CD8-positive, alpha-beta memory T cell (primary cell): ENCODE measurements at regions not wholly inside any gene's neighbourhood (a gene's known extent, or its start where the extent isn't known, plus 50 kb on each side); places are given as distances from the start of the nearest gene placed in this dataset.

Experiments used
- CTCF ChIA-PET: fragments of 350-600 bp; sonication (Branson Sonifier 250); formaldehyde crosslinking; loops from one replicate; lab custom pipeline; 2021; ENCODE audit warnings: antibody characterized with exemption; lab: Charles Lee
- POLR2A ChIA-PET: fragments of 350-600 bp; sonication (Branson Sonifier 250); formaldehyde crosslinking; loops from one replicate; lab custom pipeline; 2021; ENCODE audit warnings: antibody characterized with exemption; lab: Charles Lee
- DNase-seq, 5 donors: peaks; one replicate each; pipeline versions ENCODE4 v3.0.0 to v3.0.0-alpha.2; 2020 to 2022; ENCODE audit warnings: mixed read lengths in 1 of 5
- H3K27ac ChIP-seq: one replicate; pipeline ENCODE4 v1.7.0; 2013; ENCODE audit warnings: low read depth, mild to moderate bottlenecking, low read length, moderate library complexity
- H3K27me3 ChIP-seq: 2 replicates; pipeline ENCODE4 v1.7.0; 2013; ENCODE audit warnings: low read length, mild to moderate bottlenecking; ENCODE audit not compliant: insufficient read depth, poor library complexity, severe bottlenecking
- H3K36me3 ChIP-seq: 2 replicates; pipeline ENCODE4 v1.7.0; 2013; ENCODE audit warnings: mild to moderate bottlenecking, low read length, moderate library complexity; ENCODE audit not compliant: insufficient read depth
- H3K4me1 ChIP-seq: 2 replicates; pipeline ENCODE4 v1.7.0; 2013; ENCODE audit warnings: mild to moderate bottlenecking, low read length, moderate library complexity; ENCODE audit not compliant: insufficient read depth
- H3K4me3 ChIP-seq: 2 replicates; pipeline ENCODE4 v1.7.0; 2013; ENCODE audit warnings: mild to moderate bottlenecking, low read length
- H3K9me3 ChIP-seq: 2 replicates; pipeline ENCODE4 v1.7.0; 2013; ENCODE audit warnings: mild to moderate bottlenecking, low read length
- H3K27ac Mint-ChIP-seq, 8 donors: one replicate each; pipeline ENCODE4 v1.8.0; 2020 to 2021; ENCODE audit warnings: mixed read lengths in 8 of 8, mild to moderate bottlenecking in 6 of 8, inconsistent platforms in 3 of 8, moderate library complexity in 3 of 8
- H3K27me3 Mint-ChIP-seq, 2 donors: one replicate each; pipeline ENCODE4 v1.8.0; 2020 to 2021; ENCODE audit warnings: mixed read lengths in 2 of 2, mild to moderate bottlenecking in 1 of 2, moderate library complexity in 1 of 2
- H3K36me3 Mint-ChIP-seq, 3 donors: one replicate each; pipeline ENCODE4 v1.8.0; 2020 to 2021; ENCODE audit warnings: mixed read lengths in 3 of 3, inconsistent platforms in 1 of 3, mild to moderate bottlenecking in 1 of 3
- H3K4me1 Mint-ChIP-seq, 3 donors: one replicate each; pipeline ENCODE4 v1.8.0; 2020 to 2021; ENCODE audit warnings: mixed read lengths in 3 of 3, inconsistent platforms in 1 of 3, mild to moderate bottlenecking in 1 of 3
- H3K4me3 Mint-ChIP-seq, 7 donors: one replicate each; pipeline ENCODE4 v1.8.0; 2020 to 2021; ENCODE audit warnings: mixed read lengths in 7 of 7, mild to moderate bottlenecking in 6 of 7, moderate library complexity in 4 of 7, inconsistent platforms in 2 of 7
- H3K9me3 Mint-ChIP-seq, 5 donors: one replicate each; pipeline ENCODE4 v1.8.0; 2020 to 2022; ENCODE audit warnings: mixed read lengths in 5 of 5, mild to moderate bottlenecking in 3 of 5, moderate library complexity in 2 of 5, inconsistent platforms in 1 of 5

- no peaks in the 10 kb centered on the region for H3K36me3 ChIP-seq
- Mint-ChIP-seq H3K9me3 (peaks cover 0 to 2% (median 0%) of the 10 kb centered on the region in 5 donors), H3K27me3 (no peaks in the 10 kb centered on the region), H3K4me1 (peaks cover 6 to 10% (median 9%) of the 10 kb centered on the region in 3 donors), H3K27ac (no peak overlapping the region), H3K36me3 (peaks cover 0 to 30% (median 7%) of the 10 kb centered on the region in 3 donors), H3K4me3 (no peak overlapping the region)
- no peak overlapping the region for H3K27ac ChIP-seq
- ChIA-PET POLR2A (no interaction called here), CTCF (no interaction called here)
- H3K4me1 ChIP-seq = peaks cover 5% of the 10 kb centered on the region
- no peak overlapping the region for H3K4me3 ChIP-seq
- no peaks in the 10 kb centered on the region for H3K9me3 ChIP-seq
- DNase-seq = no peak
- H3K27me3 ChIP-seq = no peaks in the 10 kb centered on the region
Observed at GRCh38 chr3:106194726-106195125, 325.9 kb upstream of the CBLB start.

- ChIA-PET CTCF (no interaction called here), POLR2A (no interaction called here)
- H3K9me3 Mint-ChIP-seq = peaks cover 0 to 2% (median 0%) of the 10 kb centered on the region in 5 donors
- H3K4me3 Mint-ChIP-seq = no peak overlapping the region
- H3K4me3 ChIP-seq = no peak overlapping the region
- peaks cover 5% of the 10 kb centered on the region for H3K4me1 ChIP-seq
- no peak overlapping the region for H3K27ac ChIP-seq
- H3K4me1 Mint-ChIP-seq = peaks cover 6 to 13% (median 13%) of the 10 kb centered on the region in 3 donors
- DNase-seq = no peak
- peaks cover 0 to 26% (median 9%) of the 10 kb centered on the region in 3 donors for H3K36me3 Mint-ChIP-seq
- H3K27ac Mint-ChIP-seq = peak overlapping the region in 1 of 8 donors; percentile 5
- H3K27me3 Mint-ChIP-seq = peaks cover 0 to 2% of the 10 kb centered on the region in 2 donors
- H3K27me3 ChIP-seq = no peaks in the 10 kb centered on the region
- no peaks in the 10 kb centered on the region for H3K9me3 ChIP-seq
- H3K36me3 ChIP-seq = no peaks in the 10 kb centered on the region
Observed at GRCh38 chr3:106197532-106198194, 328.9 kb upstream of the CBLB start.

GRCh38 chr3:106204160-106204868 is 335.5 kb upstream of the CBLB start:
- no peak overlapping the region for H3K27ac ChIP-seq
- POLR2A ChIA-PET = no interaction called here

GRCh38 chr3:106206146-106206545 is 337.3 kb upstream of the CBLB start:
- no peaks in the 10 kb centered on the region for H3K27me3 ChIP-seq
- peak overlapping the region; percentile 23 for H3K4me3 ChIP-seq
- H3K4me3 Mint-ChIP-seq = peak overlapping the region; percentile 54 to 79 (median 65)
- H3K4me1 Mint-ChIP-seq = peaks cover 39 to 48% (median 45%) of the 10 kb centered on the region in 3 donors
- H3K27ac Mint-ChIP-seq = peak overlapping the region; percentile 47 to 95 (median 76)
- peaks cover 0 to 15% (median 0%) of the 10 kb centered on the region in 3 donors for H3K36me3 Mint-ChIP-seq
- peaks cover 0 to 4% (median 0%) of the 10 kb centered on the region in 5 donors for H3K9me3 Mint-ChIP-seq
- POLR2A ChIA-PET = interaction anchor here (0.7 kb wide), 1 partner anchor 403 kb away, joined by 12 read pairs; no protein-coding TSS in a partner anchor
- no peaks in the 10 kb centered on the region for H3K9me3 ChIP-seq
- H3K27ac ChIP-seq = no peak overlapping the region
- peak in 2 of 5 donors; percentile 31 to 40 for DNase-seq
- no peaks in the 10 kb centered on the region for H3K36me3 ChIP-seq
- peaks cover 0 to 2% of the 10 kb centered on the region in 2 donors for H3K27me3 Mint-ChIP-seq
- H3K4me1 ChIP-seq = peaks cover 16% of the 10 kb centered on the region
- CTCF ChIA-PET = interaction anchor here (1.0 to 1.4 kb wide), 2 partner anchors 21 to 439 kb away, joined by 3 read pairs; no protein-coding TSS in a partner anchor

More at GRCh38 chr3:106204160-106204868, 335.5 kb upstream of the CBLB start:
- H3K9me3 ChIP-seq = no peaks in the 10 kb centered on the region
- H3K36me3 Mint-ChIP-seq = peaks cover 0 to 15% (median 2%) of the 10 kb centered on the region in 3 donors
- CTCF ChIA-PET = no interaction called here
- H3K4me3 ChIP-seq = no peak overlapping the region
- H3K4me3 Mint-ChIP-seq = no peak overlapping the region
- H3K27me3 ChIP-seq = no peaks in the 10 kb centered on the region
- H3K27me3 Mint-ChIP-seq = peaks cover 0 to 2% of the 10 kb centered on the region in 2 donors
- DNase-seq = no peak
- H3K36me3 ChIP-seq = no peaks in the 10 kb centered on the region
- H3K4me1 ChIP-seq = peaks cover 16% of the 10 kb centered on the region
- H3K27ac Mint-ChIP-seq = no peak overlapping the region
- peaks cover 35 to 41% (median 39%) of the 10 kb centered on the region in 3 donors for H3K4me1 Mint-ChIP-seq
- H3K9me3 Mint-ChIP-seq = peaks cover 0 to 4% (median 0%) of the 10 kb centered on the region in 5 donors

DNA sequence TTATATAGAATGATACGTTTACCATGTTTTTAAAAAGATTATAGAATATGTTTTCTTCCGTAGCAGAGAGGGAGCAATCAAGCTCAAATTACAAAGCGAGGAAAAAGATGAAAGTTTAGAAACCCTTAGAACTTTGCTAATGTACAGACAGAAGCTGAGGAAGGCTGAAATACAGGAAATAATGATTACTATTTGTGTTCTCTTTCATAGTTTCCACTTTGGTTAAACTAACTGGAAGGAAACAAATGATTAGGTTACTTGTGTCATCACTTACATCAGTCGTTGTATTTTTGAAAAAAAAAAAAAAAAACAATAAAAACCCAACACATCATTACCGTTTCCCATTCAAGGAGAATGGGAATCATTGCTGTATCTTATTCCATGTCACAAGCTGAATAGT is 337.8 kb upstream of the CBLB start:
- ChIA-PET POLR2A (interaction anchor here (0.7 kb wide), 1 partner anchor 403 kb away, joined by 12 read pairs; no protein-coding TSS in a partner anchor), CTCF (no interaction called here)
- peak overlapping the region; percentile 47 to 95 (median 76) for H3K27ac Mint-ChIP-seq
- H3K4me1 Mint-ChIP-seq = peaks cover 41 to 51% (median 50%) of the 10 kb centered on the region in 3 donors
- Histone ChIP-seq H3K4me1 (peaks cover 16% of the 10 kb centered on the region), H3K4me3 (peak overlapping the region; percentile 23), H3K9me3 (no peaks in the 10 kb centered on the region), H3K36me3 (no peaks in the 10 kb centered on the region), H3K27ac (no peak overlapping the region), H3K27me3 (no peaks in the 10 kb centered on the region)
- peaks cover 0 to 2% of the 10 kb centered on the region in 2 donors for H3K27me3 Mint-ChIP-seq
- peak overlapping the region; percentile 54 to 79 (median 65) for H3K4me3 Mint-ChIP-seq
- no peak for DNase-seq
- H3K9me3 Mint-ChIP-seq = peaks cover 0 to 4% (median 0%) of the 10 kb centered on the region in 5 donors
- H3K36me3 Mint-ChIP-seq = peaks cover 0 to 15% (median 0%) of the 10 kb centered on the region in 3 donors

DNA sequence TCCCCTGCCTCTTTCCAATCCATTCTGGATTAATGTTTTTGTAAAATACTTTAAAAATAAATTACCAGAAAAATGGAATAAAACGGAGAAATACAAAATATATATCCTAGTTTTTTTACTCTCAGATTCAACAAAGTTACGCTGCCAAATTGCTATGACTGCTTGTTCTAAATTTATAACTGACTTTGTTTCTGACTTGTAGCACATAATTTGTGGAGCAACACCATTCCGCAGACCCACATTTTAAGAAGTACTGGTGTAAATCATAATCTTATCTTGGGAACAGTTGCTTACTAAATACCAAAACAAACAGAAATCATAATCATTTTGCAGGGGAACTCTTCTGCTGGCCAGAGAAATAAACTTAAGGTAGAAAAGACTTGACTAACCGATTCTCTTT is 339.4 kb upstream of the CBLB start:
- Histone ChIP-seq H3K36me3 (no peaks in the 10 kb centered on the region), H3K4me1 (peaks cover 16% of the 10 kb centered on the region), H3K4me3 (no peak overlapping the region), H3K27ac (no peak overlapping the region), H3K9me3 (no peaks in the 10 kb centered on the region), H3K27me3 (no peaks in the 10 kb centered on the region)
- POLR2A ChIA-PET = no interaction called here
- CTCF ChIA-PET = interaction anchor here (1.7 kb wide), 1 partner anchor 372 kb away, joined by 4 read pairs; no protein-coding TSS in a partner anchor
- Mint-ChIP-seq H3K4me1 (peaks cover 42 to 51% (median 51%) of the 10 kb centered on the region in 3 donors), H3K27ac (peak overlapping the region in 1 of 8 donors; percentile 51), H3K4me3 (no peak overlapping the region), H3K9me3 (peaks cover 0 to 4% (median 0%) of the 10 kb centered on the region in 5 donors), H3K36me3 (peaks cover 0 to 15% (median 0%) of the 10 kb centered on the region in 3 donors), H3K27me3 (no peaks in the 10 kb centered on the region)
- DNase-seq = no peak

DNA sequence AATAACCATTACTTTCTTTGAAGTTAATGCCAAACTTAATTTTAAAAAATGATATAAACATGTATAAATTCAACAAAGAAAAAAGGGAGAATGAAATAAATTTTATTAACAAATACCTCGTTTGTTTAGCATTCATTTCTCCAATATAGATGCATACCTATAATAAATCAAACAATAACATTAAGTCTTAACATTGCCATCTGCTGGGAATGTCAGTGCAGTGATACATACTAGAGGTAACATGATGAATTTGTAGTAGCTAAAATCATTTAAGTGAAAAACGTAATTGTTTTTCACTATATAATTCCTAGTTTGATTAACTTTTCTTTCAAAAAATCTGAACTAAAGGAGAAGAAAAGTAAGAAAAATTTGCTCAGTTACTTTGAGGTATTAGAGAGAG is 340.2 kb upstream of the CBLB start:
- peak overlapping the region in 1 of 8 donors; percentile 34 for H3K27ac Mint-ChIP-seq
- no peaks in the 10 kb centered on the region for H3K27me3 Mint-ChIP-seq
- CTCF ChIA-PET = interaction anchor here (1.7 kb wide), 1 partner anchor 372 kb away, joined by 4 read pairs; no protein-coding TSS in a partner anchor
- H3K4me3 Mint-ChIP-seq = no peak overlapping the region
- POLR2A ChIA-PET = no interaction called here
- peak in 1 of 5 donors; percentile 13 for DNase-seq
- peaks cover 0 to 4% (median 0%) of the 10 kb centered on the region in 5 donors for H3K9me3 Mint-ChIP-seq
- H3K4me1 Mint-ChIP-seq = peaks cover 40 to 54% (median 53%) of the 10 kb centered on the region in 3 donors
- Histone ChIP-seq H3K27ac (no peak overlapping the region), H3K36me3 (no peaks in the 10 kb centered on the region), H3K9me3 (no peaks in the 10 kb centered on the region), H3K4me1 (peaks cover 16% of the 10 kb centered on the region), H3K4me3 (no peak overlapping the region), H3K27me3 (no peaks in the 10 kb centered on the region)
- peaks cover 0 to 13% (median 0%) of the 10 kb centered on the region in 3 donors for H3K36me3 Mint-ChIP-seq
